HL-60/S4 treated with phorbol 12-myristate 13-acetate at 8.2 ng/mL for 4 days and 3 days (cell line): ENCODE measurements at regions not wholly inside any gene's neighbourhood (a gene's known extent, or its start where the extent isn't known, plus 50 kb on each side); places are given as distances from the start of the nearest gene placed in this dataset.

Experiments used
- in situ Hi-C: fragments of 300-500 bp; cut with MboI; formaldehyde crosslinking; loops from 2 replicates; pipeline ENCODE4 v1.15.0; 2022; ENCODE audit warnings: low sequenced_read_pairs

DNA sequence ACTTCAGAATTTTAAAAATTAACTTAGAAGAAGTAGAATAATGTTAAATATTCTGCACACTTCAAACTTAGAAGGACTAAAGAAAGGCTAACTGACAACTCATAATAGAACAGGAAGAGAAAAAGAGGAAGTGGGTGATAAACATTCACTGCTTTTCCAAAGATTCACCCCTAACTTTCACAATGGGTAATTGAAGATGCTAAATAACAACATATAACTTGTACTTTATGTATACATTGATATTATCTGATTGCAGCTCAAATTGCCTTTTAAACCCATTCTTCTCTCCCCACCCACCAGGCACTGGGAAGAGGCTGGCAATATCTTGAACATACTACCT is 376.6 kb downstream of the EFNA5 start:
- in situ Hi-C loops: no loop called here

DNA sequence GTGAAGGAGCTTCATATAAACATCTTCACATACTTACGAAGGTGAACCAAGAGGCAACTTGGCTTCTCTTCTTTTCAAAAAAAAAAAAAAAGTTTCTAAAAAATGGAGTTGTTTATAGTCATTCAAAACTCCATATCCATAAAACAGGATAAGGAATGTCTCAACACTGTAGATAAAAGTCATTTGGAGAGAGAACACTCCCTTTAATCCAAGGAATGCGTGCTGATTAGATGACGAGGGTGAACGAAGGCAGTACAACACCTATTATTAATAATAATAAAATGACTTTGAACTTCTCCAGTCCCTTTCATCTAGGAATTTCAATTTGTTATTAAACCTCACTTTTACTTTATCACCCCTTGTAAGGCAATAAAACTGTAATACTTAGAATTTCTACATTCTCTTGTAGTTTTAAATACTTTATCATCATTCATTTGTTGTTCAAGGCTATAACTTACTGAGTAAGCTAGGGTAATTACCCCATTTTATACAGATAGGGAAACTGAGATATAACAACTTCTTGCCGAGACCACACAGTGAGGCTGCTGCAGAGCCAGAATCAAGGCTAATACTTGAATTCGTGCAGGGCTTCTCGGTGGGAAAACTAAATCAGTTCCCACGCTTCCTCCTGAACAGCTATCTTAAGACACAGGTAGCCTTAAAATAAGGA is 377.1 kb downstream of the EFNA5 start:
- in situ Hi-C loops: no loop called here

- in situ Hi-C loops: no loop called here
These were observed 378.9 kb downstream of the EFNA5 start for GRCh38 chr5:107291866-107292265.

- in situ Hi-C loops: no loop called here
These were observed 379.8 kb downstream of the EFNA5 start for GRCh38 chr5:107290780-107291398.

- in situ Hi-C loops: no loop called here
These were observed 381.6 kb downstream of the EFNA5 start for GRCh38 chr5:107289030-107289714.

GRCh38 chr5:107286447-107287098 is 384.2 kb downstream of the EFNA5 start:
- in situ Hi-C loops: no loop called here

DNA sequence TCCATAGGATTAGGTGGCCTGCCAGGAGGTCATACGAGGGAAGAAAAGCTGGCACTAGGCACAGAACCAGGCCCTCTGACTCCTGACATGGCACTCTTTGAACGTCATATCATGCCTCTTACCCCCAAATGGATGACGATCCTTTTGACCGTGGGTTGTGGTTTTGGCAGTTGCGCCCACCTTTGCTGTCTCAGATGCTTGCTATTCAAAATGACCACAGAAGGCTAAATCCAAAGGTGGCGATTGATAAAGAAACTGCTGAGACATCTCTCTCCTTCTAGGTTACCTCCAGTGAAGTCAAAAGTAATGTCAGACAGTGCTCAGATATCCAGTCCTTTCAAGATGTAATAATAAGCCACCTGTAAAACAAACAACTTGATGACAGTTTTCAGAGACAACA is 385.0 kb downstream of the EFNA5 start:
- in situ Hi-C loops: no loop called here

- in situ Hi-C loops: no loop called here
These were observed 385.8 kb downstream of the EFNA5 start for GRCh38 chr5:107284822-107285525.

DNA sequence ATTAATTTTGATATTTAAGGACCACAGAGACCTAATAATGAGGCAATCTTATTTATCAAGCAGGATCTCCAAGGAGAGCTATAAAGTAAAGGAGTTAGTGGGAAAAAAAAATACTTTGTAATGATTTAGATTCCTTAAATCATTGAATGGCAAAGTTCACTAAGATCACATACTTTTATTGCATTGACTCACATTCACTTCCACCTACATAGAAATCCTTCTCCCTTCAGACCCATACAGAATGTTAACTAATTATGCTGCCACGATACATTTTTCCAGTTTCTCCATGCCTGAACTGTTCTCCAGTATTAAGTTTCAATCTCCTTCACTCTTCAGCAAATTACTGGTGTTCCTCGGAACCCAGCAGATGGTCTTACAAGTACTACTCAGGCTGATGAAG is 388.7 kb downstream of the EFNA5 start:
- in situ Hi-C loops: no loop called here

DNA sequence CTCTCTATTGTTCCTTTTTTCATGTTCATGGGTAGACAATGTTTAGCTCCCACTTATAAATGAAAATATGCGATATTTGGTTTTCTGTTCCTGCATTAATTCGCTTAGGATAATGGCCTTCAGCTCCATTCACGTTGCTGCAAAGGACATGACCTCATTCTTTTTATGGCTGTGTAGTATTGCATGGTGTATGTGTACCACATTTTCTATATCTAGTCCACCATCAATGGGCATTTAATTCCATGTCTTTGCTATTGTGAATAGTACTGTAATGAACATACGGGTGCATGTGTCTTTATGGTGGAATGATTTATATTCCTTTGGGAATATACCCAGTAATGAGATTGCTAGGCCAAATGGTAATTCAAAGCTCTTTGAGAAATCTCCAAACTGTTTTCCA is 392.0 kb downstream of the EFNA5 start:
- in situ Hi-C loops: no loop called here

DNA sequence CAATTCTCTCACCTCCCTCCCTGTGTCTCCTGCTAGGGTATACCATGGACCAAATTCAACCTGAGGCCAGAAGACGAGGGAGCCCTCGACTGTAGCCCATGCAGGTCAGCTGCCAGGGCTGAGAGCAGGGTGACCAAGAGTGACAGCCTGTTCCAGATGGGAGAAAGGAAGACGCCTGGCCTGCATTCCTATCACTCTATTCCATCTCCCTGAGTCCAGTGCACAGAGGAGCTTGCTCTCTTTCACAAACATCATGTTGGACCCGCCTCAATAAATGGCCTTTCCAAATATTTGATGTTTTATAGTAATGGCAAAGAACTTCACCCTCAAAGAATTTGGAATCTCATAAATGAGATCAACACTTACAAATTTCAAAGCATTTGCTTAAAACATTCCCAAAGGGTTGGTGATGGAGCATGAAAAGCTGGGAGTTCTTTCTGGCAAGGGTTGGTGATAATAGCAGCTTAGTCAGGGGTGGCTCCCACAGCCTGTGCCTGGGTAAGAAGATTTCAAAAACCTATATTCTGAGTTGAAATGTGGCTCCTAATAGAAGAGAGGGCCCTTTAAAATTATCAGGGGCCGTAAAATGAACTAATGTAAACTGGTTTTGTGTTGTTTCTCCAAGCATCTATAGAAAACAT is 393.1 kb downstream of the EFNA5 start:
- in situ Hi-C loops: no loop called here

- in situ Hi-C loops: no loop called here
These were observed 395.4 kb downstream of the EFNA5 start for GRCh38 chr5:107275333-107275732.

DNA sequence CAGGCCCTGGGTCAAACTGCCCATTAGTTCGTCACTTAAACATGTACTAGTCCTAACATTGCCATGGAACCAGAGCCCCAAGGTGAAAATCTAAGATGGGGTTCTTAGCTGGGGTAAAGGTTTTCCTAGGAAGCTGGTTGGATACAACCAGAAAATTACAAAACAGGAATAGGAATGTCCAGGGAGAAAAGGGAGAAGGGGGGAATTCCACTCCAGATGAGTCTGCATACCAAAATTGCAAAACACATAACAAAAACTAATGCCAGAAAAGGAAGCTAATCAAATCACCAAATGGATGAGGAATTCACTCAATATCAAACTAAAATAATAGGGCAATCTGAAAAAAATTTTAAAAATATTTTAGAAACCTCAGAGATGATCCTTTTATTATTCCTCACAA is 396.2 kb downstream of the EFNA5 start:
- in situ Hi-C loops: no loop called here

DNA sequence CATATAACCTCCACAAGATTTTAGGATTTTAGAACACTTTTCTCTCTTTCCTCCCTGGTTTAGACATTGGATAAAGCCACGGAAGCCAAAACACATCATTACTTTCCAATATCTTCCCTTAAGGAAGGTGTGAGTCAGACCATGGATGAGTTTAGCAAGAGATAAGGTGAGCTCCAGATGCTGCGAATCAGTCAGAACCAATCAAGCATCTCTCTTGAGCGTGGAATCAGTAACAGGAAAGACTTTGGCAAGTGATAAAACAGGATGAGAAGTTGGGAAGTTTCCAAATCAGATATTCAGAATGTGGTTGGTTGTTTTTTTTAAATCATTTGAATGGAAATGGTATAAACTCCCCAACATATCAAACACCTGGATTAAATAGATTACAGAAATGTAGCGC is 397.8 kb downstream of the EFNA5 start:
- in situ Hi-C loops: no loop called here

GRCh38 chr5:107272509-107272908 is 398.2 kb downstream of the EFNA5 start:
- in situ Hi-C loops: no loop called here

GRCh38 chr5:107271682-107272350 is 398.9 kb downstream of the EFNA5 start:
- in situ Hi-C loops: no loop called here

- in situ Hi-C loops: no loop called here
These were observed 400.2 kb downstream of the EFNA5 start for GRCh38 chr5:107270561-107270960.

DNA sequence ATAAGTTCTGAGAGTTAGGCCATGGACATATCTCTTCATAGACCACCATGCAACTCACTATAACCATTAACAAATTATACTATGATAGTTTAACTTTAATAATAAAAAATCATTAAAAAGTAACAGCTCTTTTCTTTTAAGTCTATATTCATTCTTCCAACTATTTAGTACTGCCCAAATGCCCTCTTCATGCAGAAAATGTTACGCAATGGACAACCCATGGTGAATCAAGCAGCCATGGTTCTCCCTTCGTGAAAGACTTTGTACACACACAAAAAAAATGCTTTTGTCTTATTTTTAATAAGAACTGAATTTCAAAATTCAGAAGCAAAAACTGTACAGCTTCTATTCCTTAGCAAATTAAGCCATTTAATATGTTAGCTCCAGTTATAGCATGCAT is 401.1 kb downstream of the EFNA5 start:
- in situ Hi-C loops: no loop called here

DNA sequence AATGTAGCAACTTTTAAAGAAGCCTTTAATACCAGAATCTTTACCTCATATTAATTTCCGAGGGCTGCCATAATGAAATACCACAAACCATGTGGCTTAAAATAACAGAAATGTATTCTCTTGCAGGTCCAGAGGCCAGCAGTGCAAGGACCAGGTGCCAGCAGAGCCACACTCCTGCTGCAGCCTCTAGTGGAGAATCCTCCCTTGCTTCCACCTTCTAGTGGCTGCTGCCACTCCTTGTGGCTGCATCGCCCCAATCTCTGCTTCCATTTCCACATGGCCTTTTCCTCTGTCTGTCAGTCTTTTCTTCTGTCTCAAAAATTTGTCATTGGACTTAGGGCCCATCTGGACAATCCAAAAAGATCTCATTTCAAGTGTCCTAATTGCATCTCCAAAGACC is 401.5 kb downstream of the EFNA5 start:
- in situ Hi-C loops: no loop called here

GRCh38 chr5:107268241-107268640 is 402.5 kb downstream of the EFNA5 start:
- in situ Hi-C loops: no loop called here
